ENCODE measurements at regions not wholly inside any gene's neighbourhood (a gene's known extent, or its start where the extent isn't known, plus 50 kb on each side); places are given as distances from the start of the nearest gene placed in this dataset.

DNA sequence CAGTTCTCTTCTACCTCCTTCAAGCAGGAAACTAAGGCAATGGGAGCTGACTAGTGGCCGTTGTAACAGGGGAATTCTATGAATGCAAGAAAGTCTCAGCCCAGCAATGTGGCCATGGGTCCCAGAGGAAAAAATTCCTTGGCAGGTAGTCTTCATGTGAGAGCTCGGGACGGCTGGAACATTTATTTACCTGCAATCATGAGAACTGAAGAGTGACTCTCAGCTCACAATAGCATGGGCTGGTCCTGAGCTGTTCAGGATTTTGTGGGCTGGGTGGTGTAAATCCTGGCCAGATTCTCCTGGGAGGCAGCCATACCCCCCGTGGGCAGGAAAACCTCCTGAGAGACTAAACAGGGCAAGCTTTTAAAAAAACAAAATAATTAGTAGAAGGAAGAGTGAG lies 330.3 kb upstream of the CTNNB1 start:
- DNase-seq (ENCODE audit: low read depth, low spot score) = no peak
- H3K9me1 ChIP-seq (ENCODE audit: control insufficient read depth, extremely low read depth, insufficient read depth, low read length) = no peaks in the 10 kb centered on the region
- H3K27me3 ChIP-seq (ENCODE audit: control insufficient read depth, extremely low read depth, insufficient read depth, low read length) = no peaks in the 10 kb centered on the region
- H3K4me2 ChIP-seq (ENCODE audit: control insufficient read depth, extremely low read depth, insufficient read depth, low read depth, low read length) = no peak overlapping the region
- no peak for TF ChIP-seq EZH2 (IDR thresholded peaks at IDR 0.05; ENCODE audit: low read length)
- TF ChIP-seq, protein P1, sequence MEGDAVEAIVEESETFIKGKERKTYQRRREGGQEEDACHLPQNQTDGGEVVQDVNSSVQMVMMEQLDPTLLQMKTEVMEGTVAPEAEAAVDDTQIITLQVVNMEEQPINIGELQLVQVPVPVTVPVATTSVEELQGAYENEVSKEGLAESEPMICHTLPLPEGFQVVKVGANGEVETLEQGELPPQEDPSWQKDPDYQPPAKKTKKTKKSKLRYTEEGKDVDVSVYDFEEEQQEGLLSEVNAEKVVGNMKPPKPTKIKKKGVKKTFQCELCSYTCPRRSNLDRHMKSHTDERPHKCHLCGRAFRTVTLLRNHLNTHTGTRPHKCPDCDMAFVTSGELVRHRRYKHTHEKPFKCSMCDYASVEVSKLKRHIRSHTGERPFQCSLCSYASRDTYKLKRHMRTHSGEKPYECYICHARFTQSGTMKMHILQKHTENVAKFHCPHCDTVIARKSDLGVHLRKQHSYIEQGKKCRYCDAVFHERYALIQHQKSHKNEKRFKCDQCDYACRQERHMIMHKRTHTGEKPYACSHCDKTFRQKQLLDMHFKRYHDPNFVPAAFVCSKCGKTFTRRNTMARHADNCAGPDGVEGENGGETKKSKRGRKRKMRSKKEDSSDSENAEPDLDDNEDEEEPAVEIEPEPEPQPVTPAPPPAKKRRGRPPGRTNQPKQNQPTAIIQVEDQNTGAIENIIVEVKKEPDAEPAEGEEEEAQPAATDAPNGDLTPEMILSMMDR (optimal IDR thresholded peaks at IDR 0.05 in 1 of 3, IDR thresholded peaks at IDR 0.05 in 1 of 3, conservative IDR thresholded peaks at IDR 0.05 in 1 of 3; ENCODE audit: extremely low read depth in 1 of 3, insufficient read depth in 2 of 3, low read length in 3 of 3) = no peak
- no peaks in the 10 kb centered on the region for H3K4me1 ChIP-seq (ENCODE audit: control insufficient read depth, extremely low read depth, insufficient read depth, low read length)
- H3K4me3 ChIP-seq (ENCODE audit: control insufficient read depth in 2 of 3, extremely low read depth in 1 of 3, insufficient read depth in 2 of 3, low read depth in 1 of 3, low read length in 3 of 3) = no peak overlapping the region
- no peak for FAIRE-seq
- no peaks in the 10 kb centered on the region for H3K79me2 ChIP-seq (ENCODE audit: control insufficient read depth, insufficient read depth, low read length)
- H2AFZ ChIP-seq (ENCODE audit: control insufficient read depth, low read length) = no peak overlapping the region
- H3K27ac ChIP-seq (ENCODE audit: control insufficient read depth, insufficient read depth, low read length) = no peak overlapping the region
- dilution Hi-C loops (cut with MboI; ENCODE audit: extremely low pct_ligation_motif_present, low sequenced_read_pairs) = no loop called here
- no peaks in the 10 kb centered on the region for H4K20me1 ChIP-seq (ENCODE audit: control insufficient read depth, extremely low read depth, insufficient read depth, low read length)
- no peak overlapping the region for H3K9ac ChIP-seq (ENCODE audit: control insufficient read depth, extremely low read depth, insufficient read depth, low read length)
- no peaks in the 10 kb centered on the region for H3K36me3 ChIP-seq (ENCODE audit: control insufficient read depth in 2 of 2, extremely low read depth in 1 of 2, insufficient read depth in 2 of 2, low read length in 2 of 2)
- H3K9me3 ChIP-seq (ENCODE audit: control insufficient read depth, low read depth, low read length) = no peaks in the 10 kb centered on the region

DNA sequence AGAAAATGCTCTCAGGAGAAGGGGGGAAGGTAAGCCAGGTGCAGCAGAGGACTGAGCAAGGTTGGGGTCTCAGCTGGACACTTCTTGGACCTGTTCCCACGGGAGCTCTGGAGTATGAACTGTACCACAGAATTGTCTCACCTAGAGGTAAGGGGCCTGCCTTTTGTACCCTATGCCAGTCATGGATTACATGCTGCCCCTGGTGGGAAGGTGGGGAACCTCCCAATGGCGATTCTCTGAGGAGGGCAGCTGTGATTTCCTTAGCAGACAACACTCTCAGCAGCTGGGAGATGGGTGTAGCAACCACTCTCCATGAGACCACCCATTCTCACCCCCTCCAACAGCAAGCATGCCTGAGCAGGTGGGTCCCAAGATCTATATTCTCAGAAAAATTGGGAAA lies 329.4 kb upstream of the CTNNB1 start:
- H3K4me3 ChIP-seq (ENCODE audit: control insufficient read depth in 2 of 3, extremely low read depth in 1 of 3, insufficient read depth in 2 of 3, low read depth in 1 of 3, low read length in 3 of 3) = no peak overlapping the region
- H4K20me1 ChIP-seq (ENCODE audit: control insufficient read depth, extremely low read depth, insufficient read depth, low read length) = no peaks in the 10 kb centered on the region
- FAIRE-seq (no peak), DNase-seq (ENCODE audit: low read depth, low spot score) (no peak)
- TF ChIP-seq, protein P1 (optimal IDR thresholded peaks at IDR 0.05 in 1 of 3, IDR thresholded peaks at IDR 0.05 in 1 of 3, conservative IDR thresholded peaks at IDR 0.05 in 1 of 3; ENCODE audit: extremely low read depth in 1 of 3, insufficient read depth in 2 of 3, low read length in 3 of 3) = peak in 2 of 3 experiments; percentile 10 to 15
- no peak for TF ChIP-seq EZH2 (IDR thresholded peaks at IDR 0.05; ENCODE audit: low read length)
- H3K27ac ChIP-seq (ENCODE audit: control insufficient read depth, insufficient read depth, low read length) = no peak overlapping the region
- H3K27me3 ChIP-seq (ENCODE audit: control insufficient read depth, extremely low read depth, insufficient read depth, low read length) = no peaks in the 10 kb centered on the region
- no peak overlapping the region for H3K4me2 ChIP-seq (ENCODE audit: control insufficient read depth, extremely low read depth, insufficient read depth, low read depth, low read length)
- no peaks in the 10 kb centered on the region for H3K9me1 ChIP-seq (ENCODE audit: control insufficient read depth, extremely low read depth, insufficient read depth, low read length)
- H3K4me1 ChIP-seq (ENCODE audit: control insufficient read depth, extremely low read depth, insufficient read depth, low read length) = no peaks in the 10 kb centered on the region
- dilution Hi-C loops (cut with MboI; ENCODE audit: extremely low pct_ligation_motif_present, low sequenced_read_pairs) = no loop called here
- H3K36me3 ChIP-seq (ENCODE audit: control insufficient read depth in 2 of 2, extremely low read depth in 1 of 2, insufficient read depth in 2 of 2, low read length in 2 of 2) = no peaks in the 10 kb centered on the region
- H3K9me3 ChIP-seq (ENCODE audit: control insufficient read depth, low read depth, low read length) = no peaks in the 10 kb centered on the region
- H2AFZ ChIP-seq (ENCODE audit: control insufficient read depth, low read length) = no peak overlapping the region
- H3K9ac ChIP-seq (ENCODE audit: control insufficient read depth, extremely low read depth, insufficient read depth, low read length) = no peak overlapping the region
- no peaks in the 10 kb centered on the region for H3K79me2 ChIP-seq (ENCODE audit: control insufficient read depth, insufficient read depth, low read length)

Data from keratinocyte (primary cell).